ENCODE measurements at regions not wholly inside any gene's neighbourhood (a gene's known extent, or its start where the extent isn't known, plus 50 kb on each side); places are given as distances from the start of the nearest gene placed in this dataset.
"Not testable (repeated sequence)": the region's sequence is repeated elsewhere in the genome, so short reads cannot be mapped to it uniquely, and the experiment has no call there.

- Mint-ChIP-seq H3K27me3 (ENCODE audit: insufficient read depth, low read depth, poor library complexity) (no peaks in the 10 kb centered on the region), H3K9me3 (peaks cover 29% of the 10 kb centered on the region), H3K4me3 (no peak overlapping the region), H3K4me1 (peaks cover 7% of the 10 kb centered on the region; the same call in 1 of the 3 replicates), H3K36me3 (ENCODE audit: low read depth) (no peaks in the 10 kb centered on the region), H3K27ac (no peak overlapping the region)
- H3K27me3 ChIP-seq (ENCODE audit: insufficient read depth) = peaks cover 1% of the 10 kb centered on the region; the same call in 1 of the 2 replicates
- no peak overlapping the region for H3K27ac ChIP-seq (ENCODE audit: low read depth)
- H3K9me2 ChIP-seq (ENCODE audit: insufficient read depth) = no peaks in the 10 kb centered on the region
- no peaks in the 10 kb centered on the region for H3F3A ChIP-seq (replicated peaks; ENCODE audit: low read depth)
- TF ChIP-seq CREB1 (CRISPR knock-in tag; IDR thresholded peaks at IDR 0.05; ENCODE audit: low read depth) (no peak), CTCF (conservative IDR thresholded peaks at IDR 0.05; ENCODE audit: low read depth in 2 of 2) (no peak)
- H2AFZ ChIP-seq = no peak overlapping the region
- no peak overlapping the region for H3K4me3 ChIP-seq
- H3K36me3 ChIP-seq (ENCODE audit: insufficient read depth) = no peaks in the 10 kb centered on the region
- H3K79me2 ChIP-seq (replicated peaks; ENCODE audit: insufficient read depth) = no peaks in the 10 kb centered on the region
- DNase-seq (ENCODE audit: low spot score) (no peak), ATAC-seq (no peak)
- no peaks in the 10 kb centered on the region for H3K4me1 ChIP-seq (ENCODE audit: insufficient read depth)
- no peaks in the 10 kb centered on the region for H4K20me1 ChIP-seq (replicated peaks; ENCODE audit: insufficient read depth)
- no peak overlapping the region for H3K4me2 ChIP-seq
These were observed 83.7 kb upstream of the SLC6A11 start for GRCh38 chr3:10732292-10732691.

- Mint-ChIP-seq H3K27me3 (ENCODE audit: insufficient read depth, low read depth, poor library complexity) (peaks cover 2% of the 10 kb centered on the region), H3K36me3 (ENCODE audit: low read depth) (no peaks in the 10 kb centered on the region), H3K27ac (no peak overlapping the region), H3K4me1 (peaks cover 8% of the 10 kb centered on the region; the same call in 1 of the 3 replicates), H3K4me3 (no peak overlapping the region), H3K9me3 (peaks cover 29% of the 10 kb centered on the region)
- H3K27me3 ChIP-seq (ENCODE audit: insufficient read depth) = peaks cover 10% of the 10 kb centered on the region; the same call in 1 of the 2 replicates
- no peaks in the 10 kb centered on the region for H3F3A ChIP-seq (replicated peaks; ENCODE audit: low read depth)
- H3K4me3 ChIP-seq = no peak overlapping the region
- no peak overlapping the region for H3K4me2 ChIP-seq
- H3K79me2 ChIP-seq (replicated peaks; ENCODE audit: insufficient read depth) = no peaks in the 10 kb centered on the region
- no peaks in the 10 kb centered on the region for H3K36me3 ChIP-seq (ENCODE audit: insufficient read depth)
- H3K4me1 ChIP-seq (ENCODE audit: insufficient read depth) = no peaks in the 10 kb centered on the region
- DNase-seq (ENCODE audit: low spot score) = no peak
- no peaks in the 10 kb centered on the region for H4K20me1 ChIP-seq (replicated peaks; ENCODE audit: insufficient read depth)
- no peak overlapping the region for H2AFZ ChIP-seq
- ATAC-seq = no peak
- no peaks in the 10 kb centered on the region for H3K9me2 ChIP-seq (ENCODE audit: insufficient read depth)
- TF ChIP-seq ZNF331 (CRISPR knock-in tag; IDR thresholded peaks at IDR 0.05; ENCODE audit: low read depth) (no peak), ZNF114 (CRISPR knock-in tag; IDR thresholded peaks at IDR 0.05) (no peak), JUNB (IDR thresholded peaks at IDR 0.05; ENCODE audit: unreplicated experiment) (no peak), EZH2phosphoT487 (IDR thresholded peaks at IDR 0.05; ENCODE audit: unreplicated experiment) (no peak), CTCF (conservative IDR thresholded peaks at IDR 0.05; ENCODE audit: low read depth in 2 of 2) (no peak)
- H3K27ac ChIP-seq (ENCODE audit: low read depth) = no peak overlapping the region
These were observed 82.7 kb upstream of the SLC6A11 start for GRCh38 chr3:10733297-10733696.

- H3F3A ChIP-seq (replicated peaks; ENCODE audit: low read depth); H3K4me3 Mint-ChIP-seq; H3K4me2 ChIP-seq; H3K79me2 ChIP-seq (replicated peaks; ENCODE audit: insufficient read depth); DNase-seq (ENCODE audit: low spot score); H2AFZ ChIP-seq; H3K36me3 ChIP-seq (ENCODE audit: insufficient read depth); H3K9me2 ChIP-seq (ENCODE audit: insufficient read depth); H3K4me3 ChIP-seq; H3K4me1 Mint-ChIP-seq; ATAC-seq; H4K20me1 ChIP-seq (replicated peaks; ENCODE audit: insufficient read depth); H3K4me1 ChIP-seq (ENCODE audit: insufficient read depth); H3K27ac Mint-ChIP-seq; H3K27ac ChIP-seq (ENCODE audit: low read depth); H3K36me3 Mint-ChIP-seq (ENCODE audit: low read depth): not testable (repeated sequence)
- peaks cover 24% of the 10 kb centered on the region for H3K9me3 Mint-ChIP-seq
- H3K27me3 Mint-ChIP-seq (ENCODE audit: insufficient read depth, low read depth, poor library complexity) = peaks cover 10% of the 10 kb centered on the region
- peaks cover 12% of the 10 kb centered on the region; the same call in 1 of the 2 replicates for H3K27me3 ChIP-seq (ENCODE audit: insufficient read depth)
These were observed 79.6 kb upstream of the SLC6A11 start for GRCh38 chr3:10736444-10736843.
